Stimulated activated CD4-positive, alpha-beta T cell treated with anti-CD3 and anti-CD28 coated beads, TNF-alpha, amount 100 ng/mL, for 24 hours (primary cell): ENCODE measurements at regions not wholly inside any gene's neighbourhood (a gene's known extent, or its start where the extent isn't known, plus 50 kb on each side); places are given as distances from the start of the nearest gene placed in this dataset.
"Not testable (repeated sequence)": the region's sequence is repeated elsewhere in the genome, so short reads cannot be mapped to it uniquely, and the experiment has no call there.

ENCODE experiments used
- DNase-seq, 3 experiments: peaks; one replicate each; pipeline ENCODE4 v3.0.0-alpha.2; 2020; ENCODE audit warnings: low read depth in 3 of 3

GRCh38 chr15:38733331-38733730 is 168.7 kb upstream of the RASGRP1 start:
- no peak for DNase-seq

GRCh38 chr15:38740206-38740605 is 175.6 kb upstream of the RASGRP1 start:
- DNase-seq = no peak

GRCh38 chr15:38743147-38743546 is 178.5 kb upstream of the RASGRP1 start:
- DNase-seq = no peak

GRCh38 chr15:38745126-38745525 is 180.5 kb upstream of the RASGRP1 start:
- DNase-seq = no peak

- DNase-seq = no peak
Measured at GRCh38 chr15:38745626-38746025, 181.0 kb upstream of the RASGRP1 start.

GRCh38 chr15:38746211-38746610 is 181.6 kb upstream of the RASGRP1 start:
- DNase-seq = no peak

GRCh38 chr15:38748710-38749109 is 184.1 kb upstream of the RASGRP1 start:
- DNase-seq = no peak

GRCh38 chr15:38750786-38751185 is 186.2 kb upstream of the RASGRP1 start:
- DNase-seq = no peak

GRCh38 chr15:38755718-38756117 is 191.1 kb upstream of the RASGRP1 start:
- no peak for DNase-seq

GRCh38 chr15:38756441-38756840 is 191.8 kb upstream of the RASGRP1 start:
- no peak for DNase-seq

GRCh38 chr15:38758043-38758442 is 193.4 kb upstream of the RASGRP1 start:
- no peak for DNase-seq

- DNase-seq = no peak
Measured at GRCh38 chr15:38761681-38762080, 197.1 kb upstream of the RASGRP1 start.

GRCh38 chr15:38768970-38769369 is 204.4 kb upstream of the RASGRP1 start:
- DNase-seq = no peak

- DNase-seq = no peak
Measured at GRCh38 chr15:38769492-38769891, 204.9 kb upstream of the RASGRP1 start.

- not testable (repeated sequence) for DNase-seq
Measured at GRCh38 chr15:38774076-38774475, 209.5 kb upstream of the RASGRP1 start.

- DNase-seq = no peak
Measured at GRCh38 chr15:38781196-38781595, 216.6 kb upstream of the RASGRP1 start.

GRCh38 chr15:38782156-38782555 is 217.5 kb upstream of the RASGRP1 start:
- DNase-seq = no peak

- DNase-seq = no peak
Measured at GRCh38 chr15:38788918-38789317, 224.3 kb upstream of the RASGRP1 start.

GRCh38 chr15:38789566-38789965 is 225.0 kb upstream of the RASGRP1 start:
- no peak for DNase-seq

- no peak for DNase-seq
Measured at GRCh38 chr15:38793206-38793810, 228.7 kb upstream of the RASGRP1 start.

GRCh38 chr15:38795471-38796245 is 231.0 kb upstream of the RASGRP1 start:
- DNase-seq = no peak

- DNase-seq = no peak
Measured at GRCh38 chr15:38796589-38796988, 232.0 kb upstream of the RASGRP1 start.

- DNase-seq = not testable (repeated sequence)
Measured at GRCh38 chr15:38797506-38797905, 232.9 kb upstream of the RASGRP1 start.
